ENCODE measurements at regions not wholly inside any gene's neighbourhood (a gene's known extent, or its start where the extent isn't known, plus 50 kb on each side); places are given as distances from the start of the nearest gene placed in this dataset.

DNA sequence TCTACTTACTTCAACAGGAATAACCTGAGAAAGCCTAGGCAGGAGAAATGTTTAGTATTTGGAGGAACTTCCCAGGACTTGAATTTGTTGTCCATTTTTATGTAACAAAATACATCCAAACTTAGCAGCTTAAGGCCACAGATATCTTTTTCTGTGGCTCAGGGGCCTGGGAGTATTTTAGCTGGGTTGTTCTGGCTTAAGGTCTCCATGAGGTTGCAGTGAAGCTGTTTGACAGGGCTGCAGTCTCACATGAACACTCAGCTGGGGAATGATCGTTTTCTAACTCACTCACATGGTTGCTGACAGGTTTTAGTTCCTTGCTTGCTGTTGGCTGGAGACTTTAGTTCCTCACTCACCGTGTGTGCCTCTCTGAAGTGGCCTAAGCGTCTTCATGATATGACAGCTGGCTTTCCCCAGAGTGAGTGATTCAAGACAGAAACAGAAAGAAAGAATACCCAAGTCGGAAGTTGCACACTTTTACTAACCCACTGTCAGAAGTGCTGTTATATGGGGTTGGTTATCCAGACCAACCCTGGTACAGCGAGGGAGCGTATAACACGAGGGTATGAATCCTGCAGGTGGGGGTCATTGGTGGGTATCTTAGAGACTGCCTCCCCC, 229.7 kb upstream of the TBL1XR1 start:
- H2BK20ac ChIP-seq (ENCODE audit: low read length): no peak overlapping the region
- H3K9me3 ChIP-seq (ENCODE audit: insufficient read depth in 2 of 2, low read depth in 1 of 2, low read length in 1 of 2): no peaks in the 10 kb centered on the region
- H3K14ac ChIP-seq (ENCODE audit: insufficient read length): no peak overlapping the region
- POLR2A ChIA-PET (ENCODE audit: partially characterized antibody): no interaction called here
- no peaks in the 10 kb centered on the region for H3K79me1 ChIP-seq (ENCODE audit: low read depth, low read length)
- no peaks in the 10 kb centered on the region for H3K79me2 ChIP-seq (ENCODE audit: control insufficient read depth in 1 of 2, insufficient read depth in 2 of 2, low read length in 2 of 2)
- H2AFZ ChIP-seq (ENCODE audit: low read length): no peak overlapping the region
- no peaks in the 10 kb centered on the region for H4K20me1 ChIP-seq (replicated peaks in 1 of 2; ENCODE audit: control insufficient read depth in 1 of 2, insufficient read depth in 2 of 2, low read length in 2 of 2)
- no peak overlapping the region for H4K5ac ChIP-seq (ENCODE audit: insufficient read length, low read depth, low read length)
- no peak for TF ChIP-seq CTBP2 (IDR thresholded peaks at IDR 0.05; ENCODE audit: borderline replicate concordance, insufficient read depth, insufficient read length, low read length)
- H3K4me2 ChIP-seq (ENCODE audit: insufficient read depth in 1 of 2, low read depth in 2 of 2, low read length in 2 of 2): no peak overlapping the region
- H3K36me3 ChIP-seq (ENCODE audit: control insufficient read depth in 2 of 4, insufficient read depth in 4 of 4, low read length in 3 of 4): no peaks in the 10 kb centered on the region
- WGBS, 2 experiments (ENCODE audit: extremely low coverage in 1 of 2, insufficient coverage in 1 of 2, insufficient read length in 1 of 2, insufficient replicate concordance in 2 of 2, low coverage in 1 of 2, low lambda C conversion rate in 2 of 2, missing lambda C conversion rate in 1 of 2): 92% methylated on average over 7 of the region's 7 CpGs; no CpG with 5 or more reads in 1 of the 2 experiments
- no peak overlapping the region for H3K4me3 ChIP-seq (ENCODE audit: extremely low read depth in 1 of 4, insufficient read depth in 2 of 4, low read depth in 3 of 4, low read length in 4 of 4)
- no peak overlapping the region for H2BK15ac ChIP-seq (ENCODE audit: low read length)
- H2AK5ac ChIP-seq (ENCODE audit: low read depth, low read length): no peak overlapping the region
- no peak overlapping the region for H3K4ac ChIP-seq (replicated peaks; ENCODE audit: insufficient read length, low read depth, low read length)
- peaks cover 0 to 16% (median 8%) of the 10 kb centered on the region in 4 experiments; a peak in 6 of 7 replicates for H3K4me1 ChIP-seq (replicated peaks in 1 of 4; ENCODE audit: control insufficient read depth in 3 of 4, insufficient read depth in 4 of 4, low read length in 3 of 4)
- CTCF ChIA-PET (ENCODE audit: partially characterized antibody): no interaction called here
- FAIRE-seq: no peak
- no peak overlapping the region for H3K9ac ChIP-seq (replicated peaks in 1 of 4; ENCODE audit: extremely low read depth in 1 of 4, low read depth in 3 of 4, low read length in 3 of 4)
- H3K23ac ChIP-seq (ENCODE audit: insufficient read length): no peak overlapping the region
- H3K23me2 ChIP-seq (ENCODE audit: low read depth, low read length): no peaks in the 10 kb centered on the region
- no peak overlapping the region; the same call in 1 of the 2 replicates for H2BK12ac ChIP-seq (ENCODE audit: low read depth, low read length)
- H3K27me3 ChIP-seq (replicated peaks in 1 of 4; ENCODE audit: control insufficient read depth in 3 of 4, extremely low read depth in 1 of 4, insufficient read depth in 3 of 4, low read length in 3 of 4): no peaks in the 10 kb centered on the region
- no peak overlapping the region for H3K27ac ChIP-seq (ENCODE audit: low read depth, low read length)
- H3K18ac ChIP-seq (ENCODE audit: extremely low read depth, low read length): 0 out of 2 replicates have a peak overlapping the region, but pooled peaks have one; percentile 29
- H4K8ac ChIP-seq (ENCODE audit: extremely low read depth, insufficient read depth, low read length): no peak overlapping the region
- H2BK120ac ChIP-seq (replicated peaks; ENCODE audit: low read depth, low read length): no peak overlapping the region
- H4K91ac ChIP-seq (replicated peaks; ENCODE audit: insufficient read length, low read length): no peak overlapping the region
- no peak overlapping the region for H2BK5ac ChIP-seq (ENCODE audit: low read depth, low read length)
- H3K56ac ChIP-seq (replicated peaks; ENCODE audit: insufficient read length, low read depth, low read length): no peak overlapping the region
- DNase-seq (ENCODE audit: low read depth in 1 of 2, low spot score in 2 of 2): no peak
